ENCODE measurements at regions not wholly inside any gene's neighbourhood (a gene's known extent, or its start where the extent isn't known, plus 50 kb on each side); places are given as distances from the start of the nearest gene placed in this dataset.

- FAIRE-seq (no peak), DNase-seq (ENCODE audit: low spot score) (no peak), ATAC-seq (no peak)
- Histone ChIP-seq H3K27me3 (ENCODE audit: control insufficient read depth in 1 of 2, insufficient read depth in 2 of 2, low read length in 2 of 2) (no peaks in the 10 kb centered on the region), H3K4me2 (ENCODE audit: low read depth, low read length) (no peak overlapping the region), H3K4me3 (replicated peaks in 1 of 3; ENCODE audit: insufficient read depth in 1 of 3, low read depth in 2 of 3, low read length in 3 of 3) (no peak overlapping the region), H3K79me2 (ENCODE audit: insufficient read depth, low read length) (no peaks in the 10 kb centered on the region), H3K4me1 (ENCODE audit: insufficient read depth, low read length) (no peaks in the 10 kb centered on the region), H2AFZ (ENCODE audit: low read length) (no peak overlapping the region), H3K36me3 (replicated peaks in 1 of 2; ENCODE audit: control insufficient read depth in 1 of 2, insufficient read depth in 2 of 2, low read length in 2 of 2) (no peaks in the 10 kb centered on the region), H3K9ac (ENCODE audit: insufficient read depth, low read depth, low read length) (no peak overlapping the region), H3K27ac (ENCODE audit: extremely low read length, insufficient read depth, low read length) (no peak overlapping the region), H4K20me1 (ENCODE audit: insufficient read depth, low read length) (no peaks in the 10 kb centered on the region), H3K9me3 (ENCODE audit: low read length) (no peaks in the 10 kb centered on the region)
- ChIA-PET POLR2A (no interaction called here), CTCF (ENCODE audit: low intra/inter-chr PET ratio, low total read pairs) (no interaction called here)
- intact Hi-C loops (cut with micrococcal nuclease; ENCODE audit: unreplicated experiment) (no loop called here), in situ Hi-C loops (cut with HindIII; ENCODE audit: extremely low pct_ligation_motif_present, low pct_unique_long_range_greater_than_20kb) (no loop called here)
- TF ChIP-seq MTF1 (CRISPR knock-in tag; IDR thresholded peaks at IDR 0.05) (no peak), THYN1 (CRISPR knock-in tag; IDR thresholded peaks at IDR 0.05; ENCODE audit: borderline replicate concordance, low read depth) (no peak), THAP9 (CRISPR knock-in tag; IDR thresholded peaks at IDR 0.05; ENCODE audit: borderline replicate concordance) (no peak), ZBTB43 (CRISPR knock-in tag; conservative IDR thresholded peaks at IDR 0.05) (no peak)
- BruUV-seq (replicated peaks), result no TSS peak
Measured at GRCh38 chr17:33682599-33682998, 389.5 kb upstream of the ASIC2 start.

GRCh38 chr17:33684735-33685134 lies 391.6 kb upstream of the ASIC2 start:
- in situ Hi-C loops (cut with HindIII; ENCODE audit: extremely low pct_ligation_motif_present, low pct_unique_long_range_greater_than_20kb) (no loop called here), intact Hi-C loops (cut with micrococcal nuclease; ENCODE audit: unreplicated experiment) (no loop called here)
- DNase-seq (ENCODE audit: low spot score) (no peak), FAIRE-seq (no peak), ATAC-seq (no peak)
- no peaks in the 10 kb centered on the region for H3K36me3 ChIP-seq (replicated peaks in 1 of 2; ENCODE audit: control insufficient read depth in 1 of 2, insufficient read depth in 2 of 2, low read length in 2 of 2)
- H3K4me3 ChIP-seq (replicated peaks in 1 of 3; ENCODE audit: insufficient read depth in 1 of 3, low read depth in 2 of 3, low read length in 3 of 3), result no peak overlapping the region
- no peaks in the 10 kb centered on the region for H4K20me1 ChIP-seq (ENCODE audit: insufficient read depth, low read length)
- no peak overlapping the region for H3K27ac ChIP-seq (ENCODE audit: extremely low read length, insufficient read depth, low read length)
- no peaks in the 10 kb centered on the region for H3K9me3 ChIP-seq (ENCODE audit: low read length)
- BruUV-seq (replicated peaks), result no TSS peak
- H3K79me2 ChIP-seq (ENCODE audit: insufficient read depth, low read length), result no peaks in the 10 kb centered on the region
- H3K4me1 ChIP-seq (ENCODE audit: insufficient read depth, low read length), result no peaks in the 10 kb centered on the region
- H3K9ac ChIP-seq (ENCODE audit: insufficient read depth, low read depth, low read length), result no peak overlapping the region
- CTCF ChIA-PET (ENCODE audit: low intra/inter-chr PET ratio, low total read pairs), result no interaction called here
- WGBS (ENCODE audit: low lambda C conversion rate), result 11% methylated on average over 5 of the region's 6 CpGs
- no peaks in the 10 kb centered on the region for H3K27me3 ChIP-seq (ENCODE audit: control insufficient read depth in 1 of 2, insufficient read depth in 2 of 2, low read length in 2 of 2)
- POLR2A ChIA-PET, result no interaction called here
- no peak overlapping the region for H3K4me2 ChIP-seq (ENCODE audit: low read depth, low read length)
- no peak overlapping the region for H2AFZ ChIP-seq (ENCODE audit: low read length)
- TF ChIP-seq ZNF792 (CRISPR knock-in tag; IDR thresholded peaks at IDR 0.05), result no peak
- no peak for TF ChIP-seq ZEB1 (IDR thresholded peaks at IDR 0.05; ENCODE audit: insufficient replicate concordance, low read depth)
- TF ChIP-seq KMT2A (CRISPR knock-in tag; IDR thresholded peaks at IDR 0.05), result no peak
- TF ChIP-seq BCLAF1 (IDR thresholded peaks at IDR 0.05), result no peak
- no peak for TF ChIP-seq ZKSCAN8 (CRISPR knock-in tag; IDR thresholded peaks at IDR 0.05; ENCODE audit: borderline replicate concordance)
- TF ChIP-seq CSRNP2 (CRISPR knock-in tag; conservative IDR thresholded peaks at IDR 0.05; ENCODE audit: low read depth), result no peak

All from HepG2 (cell line).